OCI-LY7 (cell line): ENCODE measurements at regions not wholly inside any gene's neighbourhood (a gene's known extent, or its start where the extent isn't known, plus 50 kb on each side); places are given as distances from the start of the nearest gene placed in this dataset.

ENCODE experiments used
- BruUV-seq: library from RNA; stranded (reverse); fragments of 400-500 nt; replicated peaks from 2 replicates; lab custom pipeline; 2021; lab: Mats Ljungman, UMichigan
- CTCF ChIA-PET: fragments of 300-600 bp; sonication (Branson Sonifier 250); formaldehyde crosslinking; loops from one replicate; lab custom pipeline; 2022; ENCODE audit warnings: antibody characterized with exemption; ENCODE audit not compliant: unreplicated experiment; lab: Charles Lee
- POLR2A ChIA-PET: fragments of 300-600 bp; sonication (Branson Sonifier 250); formaldehyde crosslinking; loops from one replicate; lab custom pipeline; 2022; ENCODE audit warnings: antibody characterized with exemption; lab: Charles Lee
- DNase-seq: peaks from one replicate; pipeline ENCODE4 v3.0.0-alpha.2; 2015; ENCODE audit warnings: low spot score
- H2AFZ ChIP-seq: fragments of 200-600 bp; sonication (generic), shearing (Covaris generic); 2 replicates; pipeline ENCODE4 v1.6.1; 2014; ENCODE audit warnings: mild to moderate bottlenecking, antibody characterized with exemption, low read length, moderate library complexity
- H3K27ac ChIP-seq: fragments of 200-600 bp; sonication (generic); 2 replicates; pipeline ENCODE4 v1.5.1; 2014; ENCODE audit warnings: mixed run types, low read depth, mild to moderate bottlenecking, moderate library complexity, low read length, inconsistent platforms; ENCODE audit not compliant: poor library complexity, severe bottlenecking
- H3K36me3 ChIP-seq: fragments of 200-600 bp; sonication (generic); 2 replicates; pipeline ENCODE4 v1.6.1; 2014; ENCODE audit warnings: mild to moderate bottlenecking, antibody characterized with exemption, low read length, moderate library complexity, mixed read lengths; ENCODE audit not compliant: insufficient read depth
- H3K4me1 ChIP-seq: fragments of 200-600 bp; sonication (generic); 2 replicates; pipeline ENCODE4 v1.5.1; 2014; ENCODE audit warnings: mild to moderate bottlenecking, low read length; ENCODE audit not compliant: insufficient read depth, poor library complexity, severe bottlenecking
- H3K4me2 ChIP-seq: fragments of 200-600 bp; sonication (generic); 2 replicates; pipeline ENCODE4 v1.6.1; 2014; ENCODE audit warnings: mild to moderate bottlenecking, low read length
- H3K4me3 ChIP-seq: fragments of 200-600 bp; sonication (generic); 2 replicates; pipeline ENCODE4 v1.5.1; 2014; ENCODE audit warnings: mild to moderate bottlenecking, low read depth, low read length; ENCODE audit not compliant: poor library complexity, severe bottlenecking
- H3K79me2 ChIP-seq: fragments of 200-600 bp; sonication (generic); 2 replicates; pipeline ENCODE4 v1.6.1; 2016; ENCODE audit warnings: low read depth, mild to moderate bottlenecking, low read length, moderate library complexity, mixed read lengths; ENCODE audit not compliant: insufficient read depth
- H3K9me2 ChIP-seq: fragments of 200-600 bp; sonication (generic); 2 replicates; pipeline ENCODE4 v1.6.1; 2016; ENCODE audit warnings: mild to moderate bottlenecking, low read length, mixed read lengths; ENCODE audit not compliant: insufficient read depth
- H3K9me3 ChIP-seq: fragments of 200-600 bp; sonication (generic); 2 replicates; pipeline ENCODE4 v1.6.1; 2014; ENCODE audit warnings: mild to moderate bottlenecking, mixed run types, low read length, mixed read lengths
- H4K20me1 ChIP-seq: fragments of 200-600 bp; sonication (generic); 2 replicates; pipeline ENCODE4 v1.6.1; 2014; ENCODE audit warnings: mild to moderate bottlenecking, antibody characterized with exemption, low read length, moderate library complexity, mixed read lengths; ENCODE audit not compliant: insufficient read depth
- EZH2phosphoT487 ChIP-seq: fragments of 200-600 bp; sonication (generic); IDR thresholded peaks from 2 replicates; pipeline ENCODE4 v1.6.1; 2018; ENCODE audit warnings: low read depth, borderline replicate concordance, mild to moderate bottlenecking, mixed run types, antibody characterized with exemption, low read length, moderate library complexity, mixed read lengths
- intact Hi-C: fragments of 100-400 bp; cut with micrococcal nuclease; formaldehyde crosslinking; loops from one replicate; pipeline ENCODE4 v1.10.0; 2022; ENCODE audit not compliant: unreplicated experiment
- TF ChIP-seq, protein P1 (sequence below): fragments of 200-600 bp; sonication (generic); conservative IDR thresholded peaks from 2 replicates; pipeline ENCODE4 v1.5.1; 2014; ENCODE audit warnings: mild to moderate bottlenecking, antibody characterized with exemption, low read length, moderate library complexity, mixed read lengths

DNA sequence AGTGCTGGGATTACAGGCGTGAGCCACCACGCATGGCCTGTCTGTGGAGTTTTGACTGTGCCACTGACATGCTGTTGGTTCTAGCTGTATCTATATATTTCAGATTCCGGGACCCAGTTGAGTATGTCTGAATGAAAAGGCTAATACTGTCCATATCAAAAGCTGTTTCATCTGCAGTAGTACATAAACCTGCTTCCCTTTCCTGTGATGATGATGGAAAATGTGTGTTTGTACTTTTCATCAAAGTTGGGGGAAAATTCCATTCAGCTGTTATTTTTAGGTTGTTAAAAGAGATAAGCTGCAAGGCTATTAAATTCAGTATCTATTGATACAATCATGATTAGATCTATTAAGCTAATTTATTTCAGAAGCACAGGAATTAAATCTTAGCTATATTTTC lies 237.6 kb upstream of the ADAMTSL1 start:
- Histone ChIP-seq H4K20me1 (no peaks in the 10 kb centered on the region), H3K27ac (no peak overlapping the region), H3K4me2 (no peak overlapping the region), H2AFZ (no peak overlapping the region), H3K4me1 (no peaks in the 10 kb centered on the region), H3K36me3 (no peaks in the 10 kb centered on the region), H3K79me2 (no peaks in the 10 kb centered on the region), H3K4me3 (no peak overlapping the region), H3K9me3 (no peaks in the 10 kb centered on the region), H3K9me2 (no peaks in the 10 kb centered on the region)
- DNase-seq: no peak
- no TSS peak for BruUV-seq
- TF ChIP-seq EZH2phosphoT487: no peak
- TF ChIP-seq, protein P1, sequence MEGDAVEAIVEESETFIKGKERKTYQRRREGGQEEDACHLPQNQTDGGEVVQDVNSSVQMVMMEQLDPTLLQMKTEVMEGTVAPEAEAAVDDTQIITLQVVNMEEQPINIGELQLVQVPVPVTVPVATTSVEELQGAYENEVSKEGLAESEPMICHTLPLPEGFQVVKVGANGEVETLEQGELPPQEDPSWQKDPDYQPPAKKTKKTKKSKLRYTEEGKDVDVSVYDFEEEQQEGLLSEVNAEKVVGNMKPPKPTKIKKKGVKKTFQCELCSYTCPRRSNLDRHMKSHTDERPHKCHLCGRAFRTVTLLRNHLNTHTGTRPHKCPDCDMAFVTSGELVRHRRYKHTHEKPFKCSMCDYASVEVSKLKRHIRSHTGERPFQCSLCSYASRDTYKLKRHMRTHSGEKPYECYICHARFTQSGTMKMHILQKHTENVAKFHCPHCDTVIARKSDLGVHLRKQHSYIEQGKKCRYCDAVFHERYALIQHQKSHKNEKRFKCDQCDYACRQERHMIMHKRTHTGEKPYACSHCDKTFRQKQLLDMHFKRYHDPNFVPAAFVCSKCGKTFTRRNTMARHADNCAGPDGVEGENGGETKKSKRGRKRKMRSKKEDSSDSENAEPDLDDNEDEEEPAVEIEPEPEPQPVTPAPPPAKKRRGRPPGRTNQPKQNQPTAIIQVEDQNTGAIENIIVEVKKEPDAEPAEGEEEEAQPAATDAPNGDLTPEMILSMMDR: no peak
- CTCF ChIA-PET: interaction anchor here (0.6 kb wide), 1 partner anchor 14 kb away, joined by 4 read pairs; no protein-coding TSS in a partner anchor
- POLR2A ChIA-PET: interaction anchor here (0.7 to 1.1 kb wide), 2 partner anchors 8 to 26 kb away, joined by 3 to 5 read pairs; no protein-coding TSS in a partner anchor
- intact Hi-C loops: no loop called here

DNA sequence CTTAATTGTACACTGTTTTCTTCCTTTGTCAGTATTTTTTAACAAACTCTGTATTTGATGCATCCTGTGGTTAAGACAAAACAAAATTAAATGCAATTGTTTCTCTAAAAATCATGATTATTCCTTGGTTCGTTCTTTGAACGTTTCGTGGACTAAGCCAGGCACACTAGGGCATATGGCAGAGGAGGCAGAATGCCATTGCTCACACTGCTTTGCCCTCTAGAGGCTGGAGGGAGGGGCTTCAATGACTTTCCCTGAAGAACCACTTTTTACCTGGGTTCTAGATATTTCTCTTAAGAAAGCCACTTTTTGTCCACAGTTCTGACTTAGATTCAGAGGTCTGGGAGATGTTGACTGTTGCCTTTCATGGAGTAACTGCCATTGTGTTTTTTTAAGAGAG lies 236.2 kb upstream of the ADAMTSL1 start:
- no peaks in the 10 kb centered on the region for H3K9me2 ChIP-seq
- no peak overlapping the region for H3K4me3 ChIP-seq
- no peaks in the 10 kb centered on the region for H4K20me1 ChIP-seq
- POLR2A ChIA-PET: interaction anchor here (1.2 kb wide), 1 partner anchor 11 kb away, joined by 4 read pairs; no protein-coding TSS in a partner anchor
- H3K4me1 ChIP-seq: no peaks in the 10 kb centered on the region
- intact Hi-C loops: no loop called here
- H3K4me2 ChIP-seq: no peak overlapping the region
- no TSS peak for BruUV-seq
- TF ChIP-seq, protein P1: no peak
- no peak for TF ChIP-seq EZH2phosphoT487
- no peak overlapping the region for H3K27ac ChIP-seq
- CTCF ChIA-PET: no interaction called here
- DNase-seq: no peak
- H2AFZ ChIP-seq: no peak overlapping the region
- H3K36me3 ChIP-seq: no peaks in the 10 kb centered on the region
- no peaks in the 10 kb centered on the region for H3K79me2 ChIP-seq
- H3K9me3 ChIP-seq: 0 out of 2 replicates have a peak, but pooled peaks cover 2% of the 10 kb centered on the region

DNA sequence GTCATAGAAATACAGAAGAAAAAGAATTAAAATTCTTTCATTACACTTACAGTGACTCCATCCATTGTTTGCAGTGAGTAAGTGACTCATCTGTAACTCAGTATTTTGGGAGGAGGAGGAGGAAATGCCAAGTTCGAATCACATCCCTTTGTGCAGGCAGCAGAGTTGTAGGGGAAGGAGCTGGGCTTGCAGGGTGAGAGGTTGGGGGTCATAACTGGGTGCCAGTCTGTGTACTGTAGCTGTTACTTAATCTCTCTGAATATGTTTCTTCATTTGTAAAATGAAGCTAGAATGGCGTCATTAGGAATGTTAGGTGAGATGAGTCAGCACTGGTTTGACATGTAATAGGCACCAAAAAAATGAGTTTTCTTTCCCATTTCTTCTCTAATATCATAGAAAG lies 235.7 kb upstream of the ADAMTSL1 start:
- Histone ChIP-seq H2AFZ (no peak overlapping the region), H4K20me1 (no peaks in the 10 kb centered on the region), H3K27ac (no peak overlapping the region), H3K9me3 (0 out of 2 replicates have a peak, but pooled peaks cover 4% of the 10 kb centered on the region), H3K9me2 (no peaks in the 10 kb centered on the region), H3K4me3 (no peak overlapping the region), H3K4me2 (no peak overlapping the region), H3K79me2 (no peaks in the 10 kb centered on the region), H3K4me1 (no peaks in the 10 kb centered on the region), H3K36me3 (no peaks in the 10 kb centered on the region)
- DNase-seq: no peak
- TF ChIP-seq, protein P1: no peak
- no peak for TF ChIP-seq EZH2phosphoT487
- ChIA-PET CTCF (no interaction called here), POLR2A (interaction anchor here (1.2 kb wide), 1 partner anchor 11 kb away, joined by 4 read pairs; no protein-coding TSS in a partner anchor)
- intact Hi-C loops: no loop called here
- BruUV-seq: no TSS peak
